ENCODE measurements at regions not wholly inside any gene's neighbourhood (a gene's known extent, or its start where the extent isn't known, plus 50 kb on each side); places are given as distances from the start of the nearest gene placed in this dataset.

- Histone ChIP-seq H3K36me3 (ENCODE audit: insufficient read depth, low read length, poor library complexity, severe bottlenecking) (no peaks in the 10 kb centered on the region), H3K4me1 (ENCODE audit: insufficient read depth, low read length, poor library complexity, severe bottlenecking) (peaks cover 12% of the 10 kb centered on the region), H3K4me3 (ENCODE audit: low read depth, low read length, poor library complexity, severe bottlenecking) (no peak overlapping the region), H3K27ac (ENCODE audit: low read depth, low read length, poor library complexity, severe bottlenecking) (no peak overlapping the region), H3K27me3 (replicated peaks; ENCODE audit: insufficient read depth, low read depth, low read length, poor library complexity) (no peaks in the 10 kb centered on the region), H3K9me3 (ENCODE audit: low read depth, low read length, poor library complexity, severe bottlenecking) (no peaks in the 10 kb centered on the region)
- ChIA-PET CTCF (interaction anchor here (1.0 to 1.2 kb wide), 2 partner anchors 13 to 38 kb away, joined by 3 to 4 read pairs; no protein-coding TSS in a partner anchor), POLR2A (ENCODE audit: low non-redundant PET) (interaction anchor here (0.5 kb wide), 1 partner anchor 53 kb away, joined by 5 read pairs; no protein-coding TSS in a partner anchor)
- intact Hi-C loops (cut with micrococcal nuclease; ENCODE audit: unreplicated experiment) = no loop called here
- TF ChIP-seq CTCF (conservative IDR thresholded peaks at IDR 0.05; ENCODE audit: low read depth, low read length) = peak; percentile 39
- TF ChIP-seq EZH2 (IDR thresholded peaks at IDR 0.05; ENCODE audit: borderline replicate concordance, low read depth, low read length, poor library complexity, severe bottlenecking) = no peak
- no peak for DNase-seq (ENCODE audit: low spot score)
- BruUV-seq (replicated peaks) = no TSS peak
Observed at GRCh38 chr9:92176068-92176799, 61.0 kb upstream of the SPTLC1 start.

- no peaks in the 10 kb centered on the region for H3K27me3 ChIP-seq (replicated peaks; ENCODE audit: insufficient read depth, low read depth, low read length, poor library complexity)
- H3K4me1 ChIP-seq (ENCODE audit: insufficient read depth, low read length, poor library complexity, severe bottlenecking) = peaks cover 6% of the 10 kb centered on the region
- no peak overlapping the region for H3K27ac ChIP-seq (ENCODE audit: low read depth, low read length, poor library complexity, severe bottlenecking)
- H3K36me3 ChIP-seq (ENCODE audit: insufficient read depth, low read length, poor library complexity, severe bottlenecking) = no peaks in the 10 kb centered on the region
- intact Hi-C loops (cut with micrococcal nuclease; ENCODE audit: unreplicated experiment) = no loop called here
- no peaks in the 10 kb centered on the region for H3K9me3 ChIP-seq (ENCODE audit: low read depth, low read length, poor library complexity, severe bottlenecking)
- CTCF ChIA-PET = interaction anchor here (1.0 to 1.2 kb wide), 2 partner anchors 12 to 37 kb away, joined by 3 to 4 read pairs; no protein-coding TSS in a partner anchor
- POLR2A ChIA-PET (ENCODE audit: low non-redundant PET) = interaction anchor here (0.5 kb wide), 1 partner anchor 52 kb away, joined by 5 read pairs; no protein-coding TSS in a partner anchor
- TF ChIP-seq CTCF (conservative IDR thresholded peaks at IDR 0.05; ENCODE audit: low read depth, low read length) (no peak), EZH2 (IDR thresholded peaks at IDR 0.05; ENCODE audit: borderline replicate concordance, low read depth, low read length, poor library complexity, severe bottlenecking) (no peak)
- no peak for DNase-seq (ENCODE audit: low spot score)
- no TSS peak for BruUV-seq (replicated peaks)
- H3K4me3 ChIP-seq (ENCODE audit: low read depth, low read length, poor library complexity, severe bottlenecking) = no peak overlapping the region
Observed at GRCh38 chr9:92175441-92175840, 60.2 kb upstream of the SPTLC1 start.

- TF ChIP-seq CTCF (conservative IDR thresholded peaks at IDR 0.05; ENCODE audit: low read depth, low read length) (no peak), EZH2 (IDR thresholded peaks at IDR 0.05; ENCODE audit: borderline replicate concordance, low read depth, low read length, poor library complexity, severe bottlenecking) (no peak)
- no peak for DNase-seq (ENCODE audit: low spot score)
- H3K36me3 ChIP-seq (ENCODE audit: insufficient read depth, low read length, poor library complexity, severe bottlenecking) = no peaks in the 10 kb centered on the region
- H3K4me1 ChIP-seq (ENCODE audit: insufficient read depth, low read length, poor library complexity, severe bottlenecking) = peaks cover 4% of the 10 kb centered on the region
- POLR2A ChIA-PET (ENCODE audit: low non-redundant PET) = no interaction called here
- intact Hi-C loops (cut with micrococcal nuclease; ENCODE audit: unreplicated experiment) = no loop called here
- CTCF ChIA-PET = no interaction called here
- H3K27me3 ChIP-seq (replicated peaks; ENCODE audit: insufficient read depth, low read depth, low read length, poor library complexity) = no peaks in the 10 kb centered on the region
- no peaks in the 10 kb centered on the region for H3K9me3 ChIP-seq (ENCODE audit: low read depth, low read length, poor library complexity, severe bottlenecking)
- no peak overlapping the region for H3K27ac ChIP-seq (ENCODE audit: low read depth, low read length, poor library complexity, severe bottlenecking)
- no peak overlapping the region for H3K4me3 ChIP-seq (ENCODE audit: low read depth, low read length, poor library complexity, severe bottlenecking)
- BruUV-seq (replicated peaks) = no TSS peak
Observed at GRCh38 chr9:92173318-92173717, 58.1 kb upstream of the SPTLC1 start.

All from A673 (cell line).